WERI-Rb-1 (cell line): ENCODE measurements at regions not wholly inside any gene's neighbourhood (a gene's known extent, or its start where the extent isn't known, plus 50 kb on each side); places are given as distances from the start of the nearest gene placed in this dataset.

Experiments
- DNase-seq: peaks from one replicate; pipeline ENCODE4 v3.0.0-alpha.2; 2020
- H3K27ac ChIP-seq: fragments of 250-450 bp; sonication (Bioruptor Pico); 2 replicates; pipeline ENCODE4 v1.5.1; 2020; ENCODE audit warnings: mild to moderate bottlenecking, moderate library complexity
- H3K27me3 ChIP-seq: fragments of 250-450 bp; sonication (Bioruptor Pico); 2 replicates; pipeline ENCODE4 v1.5.1; 2021; ENCODE audit warnings: mild to moderate bottlenecking, low read depth, moderate library complexity; ENCODE audit not compliant: insufficient read depth, severe bottlenecking
- H3K36me3 ChIP-seq: fragments of 250-450 bp; sonication (Bioruptor Pico); 2 replicates; pipeline ENCODE4 v1.5.1; 2020; ENCODE audit warnings: mild to moderate bottlenecking, moderate library complexity
- H3K4me3 ChIP-seq: 2 replicates; pipeline ENCODE4 v1.5.1; 2011; ENCODE audit warnings: low read depth, mild to moderate bottlenecking, control low read depth, low read length
- H3K9me3 ChIP-seq: fragments of 250-450 bp; sonication (Bioruptor Pico); 2 replicates; pipeline ENCODE4 v1.5.1; 2021; ENCODE audit warnings: mild to moderate bottlenecking, moderate library complexity; ENCODE audit not compliant: severe bottlenecking
- TF ChIP-seq, protein P1 (sequence below): IDR thresholded peaks from 2 replicates; pipeline ENCODE4 v1.5.1; 2011; ENCODE audit warnings: low read depth, mild to moderate bottlenecking, control low read depth, inconsistent platforms, low read length

DNA sequence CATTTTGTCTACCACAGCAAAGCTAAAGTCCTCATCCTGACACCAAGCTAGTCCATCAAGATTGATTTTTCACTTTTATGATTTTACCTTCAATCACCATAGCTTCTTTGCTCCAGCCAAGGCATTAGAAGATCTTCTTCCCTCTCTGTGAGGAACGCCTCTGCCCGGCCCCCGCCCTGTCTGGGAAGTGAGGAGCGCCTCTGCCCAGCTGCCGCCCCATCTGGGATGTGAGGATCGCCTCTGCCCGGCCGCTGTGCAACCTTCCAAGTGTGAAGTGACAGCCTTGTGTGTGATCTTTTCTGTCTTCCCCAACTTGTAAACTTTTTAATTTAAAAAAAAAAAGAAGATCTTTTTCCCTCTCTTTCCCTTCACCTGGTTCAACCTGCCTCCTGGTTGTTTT, 210.5 kb upstream of the NREP start:
- Histone ChIP-seq H3K9me3 (no peaks in the 10 kb centered on the region), H3K4me3 (no peak overlapping the region), H3K27ac (no peak overlapping the region), H3K36me3 (no peaks in the 10 kb centered on the region), H3K27me3 (no peaks in the 10 kb centered on the region)
- TF ChIP-seq, protein P1, sequence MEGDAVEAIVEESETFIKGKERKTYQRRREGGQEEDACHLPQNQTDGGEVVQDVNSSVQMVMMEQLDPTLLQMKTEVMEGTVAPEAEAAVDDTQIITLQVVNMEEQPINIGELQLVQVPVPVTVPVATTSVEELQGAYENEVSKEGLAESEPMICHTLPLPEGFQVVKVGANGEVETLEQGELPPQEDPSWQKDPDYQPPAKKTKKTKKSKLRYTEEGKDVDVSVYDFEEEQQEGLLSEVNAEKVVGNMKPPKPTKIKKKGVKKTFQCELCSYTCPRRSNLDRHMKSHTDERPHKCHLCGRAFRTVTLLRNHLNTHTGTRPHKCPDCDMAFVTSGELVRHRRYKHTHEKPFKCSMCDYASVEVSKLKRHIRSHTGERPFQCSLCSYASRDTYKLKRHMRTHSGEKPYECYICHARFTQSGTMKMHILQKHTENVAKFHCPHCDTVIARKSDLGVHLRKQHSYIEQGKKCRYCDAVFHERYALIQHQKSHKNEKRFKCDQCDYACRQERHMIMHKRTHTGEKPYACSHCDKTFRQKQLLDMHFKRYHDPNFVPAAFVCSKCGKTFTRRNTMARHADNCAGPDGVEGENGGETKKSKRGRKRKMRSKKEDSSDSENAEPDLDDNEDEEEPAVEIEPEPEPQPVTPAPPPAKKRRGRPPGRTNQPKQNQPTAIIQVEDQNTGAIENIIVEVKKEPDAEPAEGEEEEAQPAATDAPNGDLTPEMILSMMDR = no peak
- DNase-seq = no peak

DNA sequence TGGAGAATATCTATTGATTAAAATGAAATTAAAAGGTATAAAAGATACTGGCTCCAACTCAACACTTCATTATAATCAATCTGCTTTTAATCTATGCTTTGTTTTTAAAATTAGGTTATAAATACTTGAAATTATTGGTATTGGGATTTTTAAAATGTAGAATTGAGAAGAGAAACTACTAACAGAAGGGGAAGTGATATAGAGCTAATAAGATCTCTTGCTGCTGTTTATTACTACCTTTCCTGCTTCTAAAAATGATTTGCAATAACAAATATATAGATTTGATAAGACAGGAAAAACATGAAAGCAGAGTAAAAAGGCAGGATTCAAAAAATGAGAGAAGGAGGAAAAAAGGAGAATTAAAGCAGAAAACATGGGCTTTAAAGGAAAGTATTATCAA, 209.3 kb upstream of the NREP start:
- TF ChIP-seq, protein P1 = no peak
- no peaks in the 10 kb centered on the region for H3K9me3 ChIP-seq
- no peaks in the 10 kb centered on the region for H3K27me3 ChIP-seq
- no peak for DNase-seq
- H3K4me3 ChIP-seq = no peak overlapping the region
- no peak overlapping the region for H3K27ac ChIP-seq
- H3K36me3 ChIP-seq = no peaks in the 10 kb centered on the region

DNA sequence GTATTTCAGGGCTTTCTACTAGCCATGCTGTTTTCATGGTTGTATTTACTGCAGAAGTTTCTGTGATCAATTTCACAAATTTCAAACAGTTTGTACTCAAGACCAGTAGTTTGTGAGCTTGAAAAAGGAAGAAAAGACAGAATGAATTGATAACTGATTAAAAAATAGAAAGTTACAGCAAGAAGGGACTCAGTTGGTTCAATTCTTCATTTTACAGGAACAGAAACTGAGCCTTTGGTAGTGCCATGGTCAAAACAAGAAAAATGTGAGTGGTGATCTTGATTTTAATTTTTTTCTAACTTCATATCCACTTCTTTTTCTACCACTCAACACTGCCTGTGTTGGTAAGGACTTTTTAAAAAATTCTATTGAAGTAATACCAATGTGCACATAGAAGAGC, 206.6 kb upstream of the NREP start:
- TF ChIP-seq, protein P1 = no peak
- DNase-seq = no peak
- H3K36me3 ChIP-seq = no peaks in the 10 kb centered on the region
- H3K27me3 ChIP-seq = no peaks in the 10 kb centered on the region
- no peak overlapping the region for H3K4me3 ChIP-seq
- no peaks in the 10 kb centered on the region for H3K9me3 ChIP-seq
- no peak overlapping the region for H3K27ac ChIP-seq

DNA sequence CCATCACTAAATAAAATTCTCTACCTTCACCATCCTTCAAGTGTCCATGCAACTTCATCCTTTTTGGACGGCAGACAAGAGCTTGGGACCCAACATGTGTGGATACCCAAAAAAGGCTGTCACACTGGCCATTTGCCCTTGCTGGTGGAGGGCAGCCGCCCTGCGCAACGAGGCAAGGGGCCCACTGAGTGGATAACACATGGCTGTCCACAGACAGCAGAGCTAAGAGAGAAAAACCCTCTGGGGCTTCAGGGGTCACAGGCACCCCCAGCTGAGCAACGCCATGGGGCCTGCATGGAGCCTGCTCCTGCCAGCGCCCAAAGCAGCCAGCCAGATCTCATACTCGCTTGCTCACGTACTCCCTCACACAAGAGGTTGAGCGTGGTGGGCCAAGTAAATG, 205.9 kb upstream of the NREP start:
- no peaks in the 10 kb centered on the region for H3K9me3 ChIP-seq
- H3K36me3 ChIP-seq = no peaks in the 10 kb centered on the region
- no peak overlapping the region for H3K4me3 ChIP-seq
- no peaks in the 10 kb centered on the region for H3K27me3 ChIP-seq
- TF ChIP-seq, protein P1 = no peak
- DNase-seq = no peak
- H3K27ac ChIP-seq = no peak overlapping the region

DNA sequence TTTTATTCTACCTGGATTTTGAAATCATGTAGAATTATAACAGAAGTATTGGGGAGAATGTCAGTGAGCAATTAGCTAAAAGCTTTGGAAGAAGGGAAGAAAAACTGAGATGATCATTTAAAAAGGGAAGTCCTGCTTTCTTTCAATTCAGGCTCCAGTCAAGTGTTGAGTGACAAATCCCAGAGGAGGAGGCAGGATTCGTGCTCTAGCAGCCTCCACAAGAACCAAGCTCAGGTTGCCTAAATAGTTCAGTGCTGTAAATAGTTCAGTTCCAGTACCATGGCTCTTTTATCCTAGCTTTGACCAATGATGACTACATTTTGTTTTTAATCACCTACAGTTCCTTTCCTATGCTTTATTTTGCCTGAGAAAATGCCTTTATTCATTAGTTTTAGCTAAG, 204.9 kb upstream of the NREP start:
- Histone ChIP-seq H3K36me3 (no peaks in the 10 kb centered on the region), H3K9me3 (no peaks in the 10 kb centered on the region), H3K27me3 (no peaks in the 10 kb centered on the region), H3K4me3 (no peak overlapping the region), H3K27ac (no peak overlapping the region)
- TF ChIP-seq, protein P1 = no peak
- no peak for DNase-seq

DNA sequence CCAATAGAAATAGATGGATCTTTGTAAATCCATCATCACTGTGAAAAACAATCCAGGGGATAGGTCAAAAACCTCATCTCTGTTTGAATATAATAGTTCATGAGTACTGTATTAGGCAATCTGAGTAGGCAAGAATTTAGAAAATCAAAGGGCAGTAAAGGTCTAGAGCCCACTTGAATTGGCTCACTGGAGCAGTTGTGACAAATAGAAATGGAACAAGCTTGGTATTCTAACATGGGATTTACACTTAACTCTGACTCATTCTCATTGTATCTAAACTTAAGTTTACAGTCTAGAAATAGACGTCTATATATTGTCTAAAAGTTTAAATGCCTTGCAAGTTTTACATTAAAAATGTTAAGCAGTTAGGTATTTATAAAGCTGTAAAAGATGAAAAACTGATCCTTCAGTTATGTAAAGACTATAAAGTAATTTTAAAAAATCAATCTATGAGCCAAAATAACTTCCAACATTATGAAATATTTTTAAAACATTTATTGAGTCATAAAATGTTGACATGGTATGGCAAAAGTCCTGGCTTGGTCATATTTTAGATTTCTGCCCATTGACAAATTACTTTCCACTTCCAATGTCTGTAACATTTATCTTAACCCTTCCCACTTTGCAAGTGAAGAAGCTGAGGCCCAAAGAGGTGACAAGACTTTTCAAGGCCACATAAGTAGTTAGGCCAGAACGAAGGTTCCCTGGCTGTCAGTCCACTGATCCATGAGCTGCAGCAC, 203.7 kb upstream of the NREP start:
- no peak for DNase-seq
- Histone ChIP-seq H3K9me3 (no peaks in the 10 kb centered on the region), H3K27me3 (no peaks in the 10 kb centered on the region), H3K27ac (no peak overlapping the region), H3K4me3 (no peak overlapping the region), H3K36me3 (no peaks in the 10 kb centered on the region)
- TF ChIP-seq, protein P1 = no peak
